Hepatic stellate cell (primary cell): ENCODE measurements at regions not wholly inside any gene's neighbourhood (a gene's known extent, or its start where the extent isn't known, plus 50 kb on each side); places are given as distances from the start of the nearest gene placed in this dataset.
"Not testable (repeated sequence)": the region's sequence is repeated elsewhere in the genome, so short reads cannot be mapped to it uniquely, and the experiment has no call there.

ENCODE experiments used
- DNase-seq: peaks from one replicate; pipeline ENCODE4 v3.0.0; 2011; ENCODE audit warnings: low spot score

DNA sequence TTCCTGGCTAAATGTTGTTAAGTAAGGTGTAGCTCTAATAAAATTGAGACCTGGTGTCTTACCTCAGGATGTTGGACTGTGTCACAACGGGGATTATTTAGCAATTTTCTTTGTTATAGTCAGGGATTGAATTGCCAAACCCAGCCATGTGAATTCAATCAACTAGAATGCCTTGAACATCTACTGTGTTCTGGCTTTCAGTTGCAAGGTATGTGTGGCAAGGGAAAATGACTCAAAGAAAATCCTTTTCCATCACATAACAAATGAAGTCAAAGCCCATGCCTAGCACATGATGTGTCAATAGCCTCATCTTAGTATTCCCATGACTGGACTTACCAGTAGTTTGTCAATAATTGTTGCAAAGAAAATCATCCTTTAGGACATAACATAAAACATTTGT, 519.8 kb upstream of the FLRT2 start:
- no peak for DNase-seq

DNA sequence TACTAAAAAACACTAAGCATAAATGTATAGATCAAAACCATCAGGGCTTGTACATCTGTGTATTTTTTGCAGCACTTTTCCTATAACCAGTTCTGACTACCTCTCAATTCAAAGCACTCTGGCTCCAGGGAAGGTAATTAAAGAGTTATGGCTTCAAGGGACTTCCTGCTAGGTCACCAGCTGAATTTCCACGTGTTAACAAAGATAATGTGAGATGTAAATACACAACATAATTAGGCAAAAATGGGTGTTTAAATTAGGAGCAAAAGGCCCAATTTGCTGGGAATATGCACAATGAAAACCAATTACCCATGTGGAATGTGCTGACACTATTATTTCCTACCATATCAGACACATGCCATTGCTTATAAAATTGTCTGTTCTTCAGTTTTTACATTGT, 513.4 kb upstream of the FLRT2 start:
- DNase-seq = no peak

DNA sequence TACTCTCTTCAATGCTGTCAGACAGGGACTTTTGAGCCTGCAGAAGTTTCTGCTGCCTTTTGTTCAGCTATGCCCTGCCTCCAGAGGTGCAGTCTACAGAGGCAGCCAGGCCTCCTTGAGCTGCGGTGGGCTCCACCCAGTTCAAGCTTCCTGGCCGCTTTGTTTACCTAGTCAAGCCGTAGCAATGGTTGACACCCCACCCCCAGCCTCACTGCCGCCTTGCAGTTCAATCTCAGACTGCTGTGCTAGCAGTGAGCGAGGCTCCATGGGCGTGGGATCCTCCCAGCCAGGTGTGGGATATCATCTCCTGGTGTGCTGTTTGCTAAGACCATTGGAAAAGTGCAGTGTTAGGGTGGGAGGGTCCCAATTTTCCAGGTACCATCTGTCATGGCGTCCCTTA, 506.1 kb upstream of the FLRT2 start:
- DNase-seq = not testable (repeated sequence)

DNA sequence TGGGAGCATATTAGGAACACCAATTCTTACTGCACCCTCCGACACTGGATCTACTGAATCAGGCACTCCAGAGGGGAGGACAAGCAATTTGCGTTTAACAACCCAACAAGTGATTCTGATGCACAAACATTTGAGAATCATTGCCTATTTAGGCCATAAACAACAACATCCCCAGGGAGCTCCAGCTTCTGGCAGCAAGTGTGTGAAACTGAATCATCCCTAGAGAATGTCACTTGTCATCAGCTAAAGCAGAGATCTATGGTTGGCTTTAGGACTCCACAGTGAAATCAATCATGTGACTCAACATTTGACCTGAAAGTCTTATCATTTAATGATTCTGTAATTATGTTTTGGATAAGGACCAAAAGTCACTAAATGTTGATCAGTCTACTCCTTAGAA, 505.0 kb upstream of the FLRT2 start:
- DNase-seq = no peak

DNA sequence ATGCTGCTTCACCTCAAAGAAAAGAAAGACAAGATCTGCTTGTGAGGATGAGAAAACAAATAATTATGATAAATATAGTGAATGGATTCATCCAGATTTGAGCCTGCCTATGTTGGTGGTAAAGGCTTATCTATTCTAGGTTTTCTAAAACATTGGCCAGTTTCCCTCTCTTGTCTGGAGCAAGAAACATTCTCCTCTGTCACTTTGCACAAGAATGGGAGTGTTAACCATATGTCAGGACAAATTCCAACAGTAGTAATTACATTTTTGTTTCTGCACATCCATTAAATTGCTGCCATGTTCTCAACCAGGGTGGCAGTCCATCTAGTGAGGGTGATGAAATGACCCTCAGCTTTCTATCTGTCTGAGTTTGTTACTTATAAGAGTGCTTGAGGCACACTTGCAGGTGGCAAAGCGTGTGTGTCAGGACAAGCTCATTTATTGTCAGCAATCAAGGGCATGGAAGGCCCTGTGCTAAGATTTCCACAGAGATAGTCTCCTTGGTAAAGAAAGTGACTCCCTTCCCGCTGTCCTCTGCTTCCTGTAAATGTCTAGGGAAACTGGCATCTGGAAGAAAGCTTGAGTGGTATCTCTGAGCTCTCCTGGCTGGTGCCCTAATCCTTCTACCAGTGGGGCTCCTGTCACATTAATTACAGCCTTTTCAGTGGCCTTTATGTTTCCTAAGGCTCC, 502.1 kb upstream of the FLRT2 start:
- no peak for DNase-seq

DNA sequence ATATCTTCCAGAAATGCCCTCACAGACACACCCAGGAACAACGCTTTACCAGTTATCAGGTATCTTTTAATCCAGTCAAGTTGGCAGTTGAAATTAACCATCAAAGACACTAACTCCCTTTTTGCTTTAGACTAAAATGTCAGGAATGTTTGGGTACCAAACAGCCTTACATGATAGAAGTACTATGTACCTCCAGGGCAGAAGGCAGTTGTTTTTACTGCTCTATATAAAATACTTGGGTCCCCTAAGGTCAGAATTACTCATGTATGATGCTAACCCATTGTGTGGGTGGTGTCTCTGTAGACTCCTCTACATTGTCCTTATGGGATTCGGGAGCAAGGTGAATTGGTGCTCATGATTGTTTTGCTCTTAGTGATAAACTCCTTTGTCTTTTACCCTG, 492.5 kb upstream of the FLRT2 start:
- DNase-seq = no peak

DNA sequence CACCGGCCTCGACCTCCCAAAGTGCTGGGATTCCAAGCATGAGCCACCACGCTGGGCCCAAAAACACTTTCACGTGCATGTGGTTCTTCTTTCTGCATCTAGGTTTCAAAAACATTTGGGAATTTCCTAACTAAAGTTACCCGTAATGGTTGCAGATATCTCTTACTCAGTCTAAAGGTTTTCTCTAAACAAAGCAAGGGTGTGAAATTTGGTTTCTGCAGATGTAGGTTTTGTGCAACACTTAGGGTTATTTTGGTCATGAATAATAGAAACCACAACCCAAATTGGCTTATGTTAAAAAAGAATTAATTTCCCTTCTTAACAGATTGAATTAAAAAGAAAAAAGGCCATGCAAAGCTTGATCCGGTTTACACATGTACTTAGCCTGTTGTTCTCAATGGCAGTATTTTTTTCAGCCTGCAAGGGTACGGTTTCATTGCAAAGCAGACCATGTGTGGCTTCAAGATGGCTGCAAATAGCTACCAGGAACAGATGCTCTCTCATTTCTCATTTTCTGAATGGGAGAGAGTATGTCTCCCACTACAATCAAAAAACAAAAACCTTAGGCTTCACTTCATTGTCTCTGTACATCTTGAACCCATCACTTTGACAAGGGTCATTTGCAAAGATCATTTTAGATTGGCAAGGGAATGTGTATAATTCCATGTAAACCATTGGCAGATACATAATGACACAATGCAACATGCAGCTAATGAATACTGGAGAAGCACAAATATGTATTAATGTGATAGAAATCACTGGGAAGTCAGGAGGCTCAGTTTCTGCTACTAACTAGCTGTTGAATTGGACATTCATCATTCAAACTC, 491.2 kb upstream of the FLRT2 start:
- no peak for DNase-seq

DNA sequence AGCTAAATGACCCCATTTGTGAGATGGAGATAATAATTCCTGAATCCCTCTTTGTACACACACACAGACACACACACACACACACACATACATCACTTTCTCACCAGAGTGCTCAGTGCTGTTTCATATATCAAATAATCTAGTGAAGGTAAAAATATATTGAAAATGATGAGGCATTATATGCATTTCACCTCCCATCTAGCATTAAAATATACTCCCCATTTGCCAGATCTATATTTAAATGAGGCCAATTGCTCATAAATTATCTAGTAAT, 490.7 kb upstream of the FLRT2 start:
- no peak for DNase-seq

DNA sequence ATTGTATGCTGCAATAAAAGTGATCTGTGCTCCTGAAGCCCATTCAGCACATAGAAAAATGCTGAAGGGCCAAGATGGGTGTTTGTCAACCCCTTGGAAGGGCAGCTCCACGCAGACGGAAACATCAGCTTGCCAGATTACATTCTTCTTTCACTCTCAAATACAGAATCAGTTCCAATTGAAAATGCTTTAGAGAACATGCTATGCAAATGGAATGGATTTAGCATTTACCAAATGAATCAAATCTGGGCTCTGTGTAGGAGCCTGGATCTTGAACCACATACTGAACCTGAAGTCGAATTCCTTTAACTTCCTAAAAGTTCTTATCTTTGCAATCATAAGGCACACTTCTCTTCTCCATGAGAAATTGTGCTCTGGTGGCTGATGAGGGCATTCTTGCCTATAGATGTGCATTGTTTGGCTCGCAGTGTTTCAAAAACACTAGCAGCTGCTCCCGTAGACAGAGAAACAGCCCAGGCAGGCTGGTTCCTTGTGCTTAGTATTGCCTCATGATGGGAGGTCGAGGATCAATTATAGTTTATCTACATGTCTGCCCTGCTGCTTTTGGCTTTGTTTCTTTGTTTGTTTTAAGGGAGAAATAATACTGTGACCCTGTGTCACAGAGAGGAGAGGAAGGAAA, 489.8 kb upstream of the FLRT2 start:
- no peak for DNase-seq

DNA sequence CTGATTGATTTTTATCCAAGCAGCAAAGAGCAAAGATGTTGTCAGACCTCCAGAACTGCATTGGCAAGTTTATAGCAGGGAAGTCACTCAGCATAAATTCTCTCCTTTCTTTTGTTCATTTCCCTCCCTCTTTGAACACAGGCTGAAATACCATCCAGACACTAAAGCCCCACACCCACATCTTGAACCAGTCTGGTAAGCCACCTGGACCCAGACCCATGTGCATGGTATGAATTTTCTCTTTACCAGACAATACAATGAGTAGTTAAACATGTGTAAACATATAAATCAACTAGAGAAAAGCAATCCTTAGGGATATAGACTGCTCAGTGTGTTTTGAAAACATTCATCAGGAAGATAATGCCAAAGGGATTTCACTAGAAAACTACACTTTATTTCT, 488.3 kb upstream of the FLRT2 start:
- DNase-seq = no peak

DNA sequence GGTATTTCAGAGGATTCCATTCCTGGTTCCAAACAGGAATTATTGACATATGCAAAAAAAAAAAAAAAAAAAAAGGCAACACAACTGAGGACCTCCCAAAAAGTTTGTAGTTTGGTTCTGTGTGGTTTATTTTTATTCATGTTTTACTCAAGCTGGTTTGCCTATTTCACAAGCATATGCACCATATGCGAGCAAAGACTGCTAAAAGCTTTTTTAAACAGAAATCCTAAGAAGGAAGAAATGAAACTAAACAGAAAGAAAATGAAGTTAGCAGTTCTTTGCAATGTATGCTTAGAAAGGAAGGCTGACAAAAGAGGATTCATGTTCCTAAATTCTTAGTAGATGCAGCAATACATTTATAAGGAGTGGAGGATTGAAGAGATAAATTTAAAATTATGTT, 487.6 kb upstream of the FLRT2 start:
- no peak for DNase-seq

DNA sequence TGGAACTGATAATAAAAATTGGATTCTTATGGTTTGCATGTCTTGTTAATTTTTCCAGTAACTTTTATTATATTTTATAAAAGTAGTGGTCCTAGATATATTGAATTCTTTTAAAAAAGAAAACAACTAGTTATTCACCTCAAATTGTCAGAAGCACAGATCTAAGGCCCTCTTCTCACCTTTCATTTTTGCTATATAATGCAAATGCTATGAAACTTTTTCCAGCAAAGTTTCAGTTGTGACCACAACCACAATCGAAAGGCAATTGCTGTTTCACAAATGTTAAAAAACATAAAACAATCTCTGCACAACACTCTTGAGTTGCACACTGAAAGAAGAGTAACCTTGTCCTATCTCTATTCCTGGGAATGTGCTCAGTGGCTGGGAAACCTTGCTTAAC, 479.8 kb upstream of the FLRT2 start:
- DNase-seq = no peak

DNA sequence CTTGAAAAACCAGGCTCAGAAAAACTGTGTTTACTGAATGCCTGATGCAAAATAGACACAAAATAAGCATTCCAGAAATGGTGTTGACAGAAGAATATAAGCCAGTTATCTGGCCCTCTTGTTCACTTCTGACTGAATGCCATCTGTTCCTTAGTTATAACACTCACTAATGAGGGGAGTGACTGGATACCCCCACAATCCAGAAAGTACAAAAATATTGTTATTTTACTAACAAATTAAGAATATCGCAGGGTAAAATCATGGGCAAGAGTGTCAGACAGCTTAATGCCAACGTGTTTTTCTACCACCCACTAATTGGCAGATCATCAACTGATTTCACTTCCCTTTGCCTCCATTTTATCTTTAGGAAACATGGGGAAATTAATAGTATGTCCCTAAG, 477.3 kb upstream of the FLRT2 start:
- DNase-seq = no peak

DNA sequence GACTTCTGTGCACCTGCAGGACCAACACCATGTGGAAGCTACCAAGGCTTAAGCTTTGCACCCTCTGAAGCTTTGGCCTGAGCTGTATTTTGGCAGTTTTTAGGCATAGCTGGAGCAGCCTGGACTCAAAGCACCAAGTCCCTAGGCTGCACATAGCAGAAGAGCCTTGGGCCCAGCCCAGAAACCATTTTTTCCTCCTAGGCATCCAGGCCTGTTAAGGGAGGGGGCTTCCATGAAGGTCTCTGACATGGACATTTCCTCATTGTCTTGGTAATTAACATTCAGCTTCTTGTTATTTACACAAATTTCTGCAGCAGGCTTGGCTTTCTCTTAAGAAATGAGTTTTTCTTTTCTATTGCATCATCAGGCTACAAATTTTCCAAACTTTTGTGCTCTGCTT, 475.8 kb upstream of the FLRT2 start:
- no peak for DNase-seq

DNA sequence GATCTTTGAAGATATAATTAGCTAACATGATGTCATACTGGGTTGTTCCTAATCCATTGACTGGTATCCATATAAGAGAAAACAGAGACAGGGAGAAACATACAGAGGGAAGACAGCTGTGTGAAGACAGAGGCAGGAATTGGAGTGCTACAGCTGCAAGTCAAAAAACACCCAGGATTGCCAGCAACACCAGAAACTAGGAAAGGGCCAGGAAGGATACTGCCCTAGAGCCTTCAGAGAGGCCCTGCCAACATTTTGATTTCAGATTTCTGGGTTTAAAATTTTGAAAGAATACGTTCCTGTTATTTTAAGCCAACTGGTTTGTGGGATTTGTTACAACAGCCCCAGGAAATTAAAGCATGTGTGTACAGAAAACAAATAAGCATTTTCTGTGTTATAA, 473.7 kb upstream of the FLRT2 start:
- no peak for DNase-seq

DNA sequence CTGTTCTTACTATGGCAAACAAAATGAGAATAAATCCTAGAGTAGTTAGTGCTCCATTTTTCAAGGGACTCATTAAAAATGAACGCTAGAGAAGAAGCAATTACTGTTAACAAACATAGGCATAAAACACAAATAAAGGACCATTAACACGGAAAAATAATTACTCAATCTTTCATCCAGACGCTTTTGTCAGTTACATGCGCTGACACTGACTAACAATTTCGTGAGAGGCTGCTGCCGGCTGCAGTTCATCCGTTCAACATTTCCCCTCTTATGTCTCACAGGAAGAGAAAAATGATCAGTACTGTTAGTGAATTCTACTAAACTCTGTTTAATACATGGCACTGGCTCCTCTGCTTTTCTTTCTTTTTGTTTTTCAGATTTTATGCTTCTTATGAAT, 472.7 kb upstream of the FLRT2 start:
- DNase-seq = no peak

DNA sequence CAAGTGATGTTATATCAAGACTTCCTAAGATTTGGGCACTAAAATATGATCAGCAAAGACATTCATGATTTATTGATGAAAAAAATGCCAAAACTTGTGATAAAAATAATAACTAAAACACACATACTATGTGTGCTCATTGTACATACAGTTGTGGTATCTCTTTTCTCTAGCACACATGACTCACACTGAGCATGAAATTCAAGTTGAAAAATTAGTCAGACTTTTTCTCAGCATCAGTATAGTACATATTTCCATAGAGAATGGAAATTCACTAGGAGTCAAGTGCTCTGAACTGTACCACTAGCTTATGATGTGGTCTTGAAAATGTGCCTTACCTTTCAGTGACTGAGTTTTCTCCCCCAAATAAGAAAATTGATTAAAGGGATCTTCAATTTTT, 471.8 kb upstream of the FLRT2 start:
- no peak for DNase-seq

DNA sequence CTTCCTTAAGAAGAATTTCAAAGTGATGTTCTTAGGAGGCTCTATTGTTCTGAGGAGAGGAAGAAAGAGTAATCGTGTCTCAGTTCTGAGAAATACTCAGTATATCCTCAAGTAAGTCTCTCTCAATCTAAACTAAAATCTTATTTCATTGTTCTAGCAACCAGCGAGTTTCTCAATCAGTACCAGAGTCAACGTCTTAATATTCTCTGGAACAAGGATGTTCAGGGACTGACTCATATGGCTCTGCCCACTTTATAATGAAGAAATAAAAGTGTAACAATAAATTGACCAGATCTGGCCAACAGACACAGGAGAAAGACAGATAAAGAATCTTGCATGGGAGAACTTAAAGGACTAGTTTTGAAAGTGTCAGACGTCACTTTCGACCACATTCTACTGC, 469.8 kb upstream of the FLRT2 start:
- DNase-seq = no peak

DNA sequence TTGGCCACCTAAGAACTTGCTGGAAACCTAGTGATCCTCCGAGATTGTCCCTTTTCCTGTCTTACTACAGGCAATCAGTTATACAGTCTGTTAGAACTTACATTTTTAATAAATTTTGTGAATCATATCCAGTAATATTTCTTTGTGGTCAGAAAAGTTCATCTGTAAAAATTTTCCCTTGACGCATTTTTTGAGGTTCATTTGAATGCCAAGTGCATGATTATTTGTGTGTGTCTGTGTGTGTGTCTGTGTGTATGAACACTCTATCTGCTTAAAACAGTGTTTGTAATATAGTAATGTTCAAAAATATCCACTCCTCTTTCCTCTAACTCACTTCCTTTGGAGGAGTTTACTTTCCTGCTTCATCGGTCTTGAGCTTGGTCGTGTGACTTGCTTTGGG, 468.7 kb upstream of the FLRT2 start:
- no peak for DNase-seq

DNA sequence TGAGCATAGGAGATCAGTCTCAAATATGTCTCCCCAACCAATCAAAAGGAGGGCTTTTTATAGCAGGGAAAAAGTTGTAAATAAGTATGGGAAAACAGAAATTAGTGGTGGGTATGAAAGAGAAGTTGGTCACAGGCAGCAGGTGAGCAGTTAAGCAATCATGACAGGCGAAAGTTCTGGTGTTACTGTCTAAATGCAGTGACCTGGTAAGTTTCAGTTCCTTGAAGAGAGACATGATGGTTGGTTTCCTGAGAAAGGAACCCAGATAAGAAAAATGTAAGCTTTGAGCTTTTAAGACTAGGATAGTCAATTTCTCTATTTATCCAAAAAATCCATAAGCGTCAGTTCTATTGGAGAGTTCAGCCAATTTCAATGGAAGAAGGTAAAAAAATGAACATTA, 466.2 kb upstream of the FLRT2 start:
- no peak for DNase-seq

DNA sequence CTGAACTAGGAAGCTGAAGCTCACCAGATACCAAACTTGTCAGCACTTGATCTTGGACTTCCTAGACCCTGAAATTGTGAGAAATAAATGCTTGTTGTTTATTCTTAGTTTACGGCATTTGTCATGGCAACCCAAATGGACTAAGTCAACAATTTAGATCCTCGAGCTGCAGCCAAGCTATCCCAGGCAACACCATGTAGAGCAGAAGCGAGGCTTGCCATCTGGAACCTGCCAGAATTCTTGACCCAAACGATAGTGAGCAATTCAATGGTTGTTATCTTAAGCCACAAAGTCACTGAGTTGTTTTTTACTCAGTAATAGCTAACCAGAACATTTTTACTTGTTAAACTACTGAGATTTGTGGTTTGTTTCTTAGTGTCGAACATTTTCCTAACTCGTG, 458.5 kb upstream of the FLRT2 start:
- DNase-seq = no peak

DNA sequence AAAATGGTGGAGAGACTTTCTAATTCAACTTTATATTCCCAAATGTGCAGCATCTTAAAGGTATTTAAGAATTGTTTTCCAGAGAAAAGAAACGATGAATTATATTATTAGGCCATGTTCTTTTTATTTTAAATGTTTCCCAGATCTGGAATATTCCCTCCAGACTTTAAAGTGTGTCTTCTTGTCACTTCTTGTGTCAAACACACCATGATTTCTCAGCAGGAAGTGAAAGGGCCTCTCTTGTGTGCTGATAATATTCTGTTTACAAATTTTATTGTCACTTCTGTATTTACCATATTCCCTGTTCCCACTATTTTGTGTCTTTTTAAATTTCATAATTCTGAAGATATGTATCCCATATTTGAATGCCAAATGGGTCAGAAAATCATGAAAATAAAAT, 455.0 kb upstream of the FLRT2 start:
- no peak for DNase-seq

DNA sequence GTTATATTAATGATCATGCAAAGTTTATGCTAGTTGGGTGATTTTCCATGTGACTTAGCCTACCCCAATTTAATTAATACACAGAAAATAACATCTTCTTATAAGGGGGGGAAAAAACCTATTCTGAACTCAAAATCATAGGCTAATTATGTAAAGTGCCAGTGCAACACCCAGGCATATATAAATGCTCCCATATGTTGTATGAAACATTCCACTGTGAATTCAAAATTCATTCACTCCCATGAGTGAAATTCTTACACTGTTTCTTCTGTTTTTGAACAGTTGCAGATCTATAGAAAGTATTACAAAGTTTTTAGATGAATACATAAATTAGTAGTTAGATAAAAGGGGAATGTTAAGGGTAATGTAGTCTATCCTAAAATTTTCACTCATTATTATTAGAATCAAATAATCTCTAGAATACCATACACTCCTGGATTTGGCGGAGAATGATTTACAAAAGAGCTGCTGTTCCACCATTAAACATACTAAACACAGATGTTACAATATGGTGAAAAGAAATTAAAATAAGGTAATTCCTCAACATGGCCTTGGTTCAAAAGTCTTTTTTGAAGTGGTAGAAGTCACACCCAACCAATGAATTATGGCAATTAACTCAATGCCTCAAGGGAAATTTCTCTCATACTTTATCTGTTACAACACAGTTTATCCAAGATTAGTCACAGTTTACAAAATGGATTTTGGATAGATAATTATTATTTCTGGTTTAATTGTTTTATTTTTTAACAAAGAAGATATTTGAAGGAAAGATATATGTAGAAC, 454.1 kb upstream of the FLRT2 start:
- no peak for DNase-seq
